ENCODE measurements at regions not wholly inside any gene's neighbourhood (a gene's known extent, or its start where the extent isn't known, plus 50 kb on each side); places are given as distances from the start of the nearest gene placed in this dataset.

DNA sequence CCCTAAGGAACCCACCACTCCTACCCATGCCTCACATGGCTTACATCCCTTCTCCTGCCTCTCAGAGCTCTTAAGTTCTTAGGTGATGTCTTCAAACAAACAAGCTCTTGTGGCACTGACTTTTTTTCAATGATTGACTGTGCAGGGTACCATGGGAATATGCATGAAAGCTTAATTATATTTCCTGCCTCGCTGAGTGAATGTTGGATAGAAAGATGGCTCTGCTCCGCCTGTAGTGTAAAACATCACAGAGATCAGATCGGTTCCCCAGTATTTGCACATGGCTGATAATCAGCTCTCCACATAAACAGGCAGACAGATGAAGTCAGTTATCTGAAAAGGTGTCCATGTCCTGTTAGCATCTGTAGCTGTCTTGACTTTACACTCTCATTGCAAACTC lies 820.8 kb downstream of the TDRD15 start:
- Histone ChIP-seq H3K4me2 (ENCODE audit: low read depth, low read length) (no peak overlapping the region), H3K9me3 (ENCODE audit: low read length) (peaks cover 23% of the 10 kb centered on the region; the same call in 1 of the 2 replicates), H3K79me2 (ENCODE audit: insufficient read depth, low read length) (no peaks in the 10 kb centered on the region), H2AFZ (ENCODE audit: low read length) (no peak overlapping the region), H3K4me3 (replicated peaks in 1 of 3; ENCODE audit: insufficient read depth in 1 of 3, low read depth in 2 of 3, low read length in 3 of 3) (no peak overlapping the region), H3K4me1 (ENCODE audit: insufficient read depth, low read length) (no peaks in the 10 kb centered on the region), H4K20me1 (ENCODE audit: insufficient read depth, low read length) (no peaks in the 10 kb centered on the region), H3K27me3 (ENCODE audit: control insufficient read depth in 1 of 2, insufficient read depth in 2 of 2, low read length in 2 of 2) (no peaks in the 10 kb centered on the region), H3K27ac (ENCODE audit: extremely low read length, insufficient read depth, low read length) (no peak overlapping the region), H3K9ac (ENCODE audit: insufficient read depth, low read depth, low read length) (no peak overlapping the region), H3K36me3 (replicated peaks in 1 of 2; ENCODE audit: control insufficient read depth in 1 of 2, insufficient read depth in 2 of 2, low read length in 2 of 2) (no peaks in the 10 kb centered on the region)
- ChIA-PET CTCF (ENCODE audit: low intra/inter-chr PET ratio, low total read pairs) (no interaction called here), POLR2A (no interaction called here)
- no peak for TF ChIP-seq JDP2 (CRISPR knock-in tag; IDR thresholded peaks at IDR 0.05; ENCODE audit: borderline replicate concordance)
- TF ChIP-seq ZNF10 (CRISPR knock-in tag; IDR thresholded peaks at IDR 0.05; ENCODE audit: borderline replicate concordance, low read depth) = no peak
- TF ChIP-seq SOX13 (IDR thresholded peaks at IDR 0.05) = no peak
- TF ChIP-seq SOX13 (CRISPR knock-in tag; conservative IDR thresholded peaks at IDR 0.05 in 1 of 2, IDR thresholded peaks at IDR 0.05 in 1 of 2) = no peak
- TF ChIP-seq XRCC5 (optimal IDR thresholded peaks at IDR 0.05; ENCODE audit: low read length) = no peak
- TF ChIP-seq ZNF432 (CRISPR knock-in tag; IDR thresholded peaks at IDR 0.05; ENCODE audit: borderline replicate concordance) = no peak
- no peak for TF ChIP-seq MLLT10 (CRISPR knock-in tag; IDR thresholded peaks at IDR 0.05)
- no peak for TF ChIP-seq ETV5 (CRISPR knock-in tag; IDR thresholded peaks at IDR 0.05; ENCODE audit: borderline replicate concordance)
- TF ChIP-seq, protein P1, sequence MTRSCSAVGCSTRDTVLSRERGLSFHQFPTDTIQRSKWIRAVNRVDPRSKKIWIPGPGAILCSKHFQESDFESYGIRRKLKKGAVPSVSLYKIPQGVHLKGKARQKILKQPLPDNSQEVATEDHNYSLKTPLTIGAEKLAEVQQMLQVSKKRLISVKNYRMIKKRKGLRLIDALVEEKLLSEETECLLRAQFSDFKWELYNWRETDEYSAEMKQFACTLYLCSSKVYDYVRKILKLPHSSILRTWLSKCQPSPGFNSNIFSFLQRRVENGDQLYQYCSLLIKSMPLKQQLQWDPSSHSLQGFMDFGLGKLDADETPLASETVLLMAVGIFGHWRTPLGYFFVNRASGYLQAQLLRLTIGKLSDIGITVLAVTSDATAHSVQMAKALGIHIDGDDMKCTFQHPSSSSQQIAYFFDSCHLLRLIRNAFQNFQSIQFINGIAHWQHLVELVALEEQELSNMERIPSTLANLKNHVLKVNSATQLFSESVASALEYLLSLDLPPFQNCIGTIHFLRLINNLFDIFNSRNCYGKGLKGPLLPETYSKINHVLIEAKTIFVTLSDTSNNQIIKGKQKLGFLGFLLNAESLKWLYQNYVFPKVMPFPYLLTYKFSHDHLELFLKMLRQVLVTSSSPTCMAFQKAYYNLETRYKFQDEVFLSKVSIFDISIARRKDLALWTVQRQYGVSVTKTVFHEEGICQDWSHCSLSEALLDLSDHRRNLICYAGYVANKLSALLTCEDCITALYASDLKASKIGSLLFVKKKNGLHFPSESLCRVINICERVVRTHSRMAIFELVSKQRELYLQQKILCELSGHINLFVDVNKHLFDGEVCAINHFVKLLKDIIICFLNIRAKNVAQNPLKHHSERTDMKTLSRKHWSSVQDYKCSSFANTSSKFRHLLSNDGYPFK (CRISPR knock-in tag; IDR thresholded peaks at IDR 0.05; ENCODE audit: borderline replicate concordance) = no peak
- no peak for TF ChIP-seq ZFP36L2 (CRISPR knock-in tag; IDR thresholded peaks at IDR 0.05)
- no peak for TF ChIP-seq ZNF33B (CRISPR knock-in tag; IDR thresholded peaks at IDR 0.05)
- TF ChIP-seq, protein P2, sequence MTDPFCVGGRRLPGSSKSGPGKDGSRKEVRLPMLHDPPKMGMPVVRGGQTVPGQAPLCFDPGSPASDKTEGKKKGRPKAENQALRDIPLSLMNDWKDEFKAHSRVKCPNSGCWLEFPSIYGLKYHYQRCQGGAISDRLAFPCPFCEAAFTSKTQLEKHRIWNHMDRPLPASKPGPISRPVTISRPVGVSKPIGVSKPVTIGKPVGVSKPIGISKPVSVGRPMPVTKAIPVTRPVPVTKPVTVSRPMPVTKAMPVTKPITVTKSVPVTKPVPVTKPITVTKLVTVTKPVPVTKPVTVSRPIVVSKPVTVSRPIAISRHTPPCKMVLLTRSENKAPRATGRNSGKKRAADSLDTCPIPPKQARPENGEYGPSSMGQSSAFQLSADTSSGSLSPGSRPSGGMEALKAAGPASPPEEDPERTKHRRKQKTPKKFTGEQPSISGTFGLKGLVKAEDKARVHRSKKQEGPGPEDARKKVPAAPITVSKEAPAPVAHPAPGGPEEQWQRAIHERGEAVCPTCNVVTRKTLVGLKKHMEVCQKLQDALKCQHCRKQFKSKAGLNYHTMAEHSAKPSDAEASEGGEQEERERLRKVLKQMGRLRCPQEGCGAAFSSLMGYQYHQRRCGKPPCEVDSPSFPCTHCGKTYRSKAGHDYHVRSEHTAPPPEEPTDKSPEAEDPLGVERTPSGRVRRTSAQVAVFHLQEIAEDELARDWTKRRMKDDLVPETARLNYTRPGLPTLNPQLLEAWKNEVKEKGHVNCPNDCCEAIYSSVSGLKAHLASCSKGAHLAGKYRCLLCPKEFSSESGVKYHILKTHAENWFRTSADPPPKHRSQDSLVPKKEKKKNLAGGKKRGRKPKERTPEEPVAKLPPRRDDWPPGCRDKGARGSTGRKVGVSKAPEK (CRISPR knock-in tag; IDR thresholded peaks at IDR 0.05; ENCODE audit: borderline replicate concordance) = no peak
- no peak for TF ChIP-seq ZBTB38 (CRISPR knock-in tag; IDR thresholded peaks at IDR 0.05)
- TF ChIP-seq, protein P3, sequence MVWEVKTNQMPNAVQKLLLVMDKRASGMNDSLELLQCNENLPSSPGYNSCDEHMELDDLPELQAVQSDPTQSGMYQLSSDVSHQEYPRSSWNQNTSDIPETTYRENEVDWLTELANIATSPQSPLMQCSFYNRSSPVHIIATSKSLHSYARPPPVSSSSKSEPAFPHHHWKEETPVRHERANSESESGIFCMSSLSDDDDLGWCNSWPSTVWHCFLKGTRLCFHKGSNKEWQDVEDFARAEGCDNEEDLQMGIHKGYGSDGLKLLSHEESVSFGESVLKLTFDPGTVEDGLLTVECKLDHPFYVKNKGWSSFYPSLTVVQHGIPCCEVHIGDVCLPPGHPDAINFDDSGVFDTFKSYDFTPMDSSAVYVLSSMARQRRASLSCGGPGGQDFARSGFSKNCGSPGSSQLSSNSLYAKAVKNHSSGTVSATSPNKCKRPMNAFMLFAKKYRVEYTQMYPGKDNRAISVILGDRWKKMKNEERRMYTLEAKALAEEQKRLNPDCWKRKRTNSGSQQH (CRISPR knock-in tag; IDR thresholded peaks at IDR 0.05; ENCODE audit: low read depth) = no peak
- no peak for TF ChIP-seq ZNF230 (CRISPR knock-in tag; IDR thresholded peaks at IDR 0.05)
- intact Hi-C loops (cut with micrococcal nuclease; ENCODE audit: unreplicated experiment) (no loop called here), in situ Hi-C loops (cut with HindIII; ENCODE audit: extremely low pct_ligation_motif_present, low pct_unique_long_range_greater_than_20kb) (no loop called here)
- no peak for FAIRE-seq
- ATAC-seq = no peak
- DNase-seq (ENCODE audit: low spot score) = no peak
- WGBS (ENCODE audit: low lambda C conversion rate) = 19% methylated on average over 3 of the region's 3 CpGs
- BruUV-seq (replicated peaks) = no TSS peak

All from HepG2 (cell line).